Retinal pigment epithelial cell (primary cell): ENCODE measurements at regions not wholly inside any gene's neighbourhood (a gene's known extent, or its start where the extent isn't known, plus 50 kb on each side); places are given as distances from the start of the nearest gene placed in this dataset.

Experiments used
- DNase-seq: peaks from one replicate; pipeline ENCODE4 v3.0.0-alpha.2; 2010; ENCODE audit warnings: low read depth
- H3K4me3 ChIP-seq: 2 replicates; pipeline ENCODE4 v1.5.1; 2011; ENCODE audit warnings: mild to moderate bottlenecking, low read length, control low read depth, moderate library complexity
- TF ChIP-seq, protein P1 (sequence below): conservative IDR thresholded peaks from 2 replicates; pipeline ENCODE4 v1.5.1; 2011; ENCODE audit warnings: low read depth, low read length, control low read depth, inconsistent platforms

DNA sequence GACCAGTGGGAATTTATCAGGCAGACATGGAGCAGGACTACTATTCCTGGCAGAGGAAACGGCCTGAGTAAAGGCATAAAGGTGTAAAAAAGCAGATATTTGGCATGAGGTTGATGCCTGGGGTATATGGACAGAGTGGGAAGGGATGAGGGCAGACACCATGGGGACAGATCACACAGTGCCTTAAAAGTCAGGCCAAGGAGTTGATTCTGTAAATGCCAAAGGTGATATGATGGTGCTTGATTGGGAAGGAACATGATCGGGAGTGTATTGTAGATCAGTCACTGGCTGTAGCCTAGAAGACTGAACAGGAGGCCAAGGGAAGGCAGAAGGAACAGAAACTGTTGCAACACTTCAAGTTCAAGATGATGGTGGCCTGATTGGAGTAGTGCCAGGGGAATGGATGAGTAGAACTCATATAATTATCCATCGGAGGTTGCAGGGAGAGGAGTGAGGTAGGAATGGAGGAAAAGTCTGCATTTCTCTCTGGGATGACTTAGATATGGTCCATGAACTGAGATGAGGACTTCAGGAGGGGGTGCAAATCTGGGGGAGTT lies 594.3 kb upstream of the KLF4 start:
- TF ChIP-seq, protein P1, sequence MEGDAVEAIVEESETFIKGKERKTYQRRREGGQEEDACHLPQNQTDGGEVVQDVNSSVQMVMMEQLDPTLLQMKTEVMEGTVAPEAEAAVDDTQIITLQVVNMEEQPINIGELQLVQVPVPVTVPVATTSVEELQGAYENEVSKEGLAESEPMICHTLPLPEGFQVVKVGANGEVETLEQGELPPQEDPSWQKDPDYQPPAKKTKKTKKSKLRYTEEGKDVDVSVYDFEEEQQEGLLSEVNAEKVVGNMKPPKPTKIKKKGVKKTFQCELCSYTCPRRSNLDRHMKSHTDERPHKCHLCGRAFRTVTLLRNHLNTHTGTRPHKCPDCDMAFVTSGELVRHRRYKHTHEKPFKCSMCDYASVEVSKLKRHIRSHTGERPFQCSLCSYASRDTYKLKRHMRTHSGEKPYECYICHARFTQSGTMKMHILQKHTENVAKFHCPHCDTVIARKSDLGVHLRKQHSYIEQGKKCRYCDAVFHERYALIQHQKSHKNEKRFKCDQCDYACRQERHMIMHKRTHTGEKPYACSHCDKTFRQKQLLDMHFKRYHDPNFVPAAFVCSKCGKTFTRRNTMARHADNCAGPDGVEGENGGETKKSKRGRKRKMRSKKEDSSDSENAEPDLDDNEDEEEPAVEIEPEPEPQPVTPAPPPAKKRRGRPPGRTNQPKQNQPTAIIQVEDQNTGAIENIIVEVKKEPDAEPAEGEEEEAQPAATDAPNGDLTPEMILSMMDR = no peak
- no peak for DNase-seq

DNA sequence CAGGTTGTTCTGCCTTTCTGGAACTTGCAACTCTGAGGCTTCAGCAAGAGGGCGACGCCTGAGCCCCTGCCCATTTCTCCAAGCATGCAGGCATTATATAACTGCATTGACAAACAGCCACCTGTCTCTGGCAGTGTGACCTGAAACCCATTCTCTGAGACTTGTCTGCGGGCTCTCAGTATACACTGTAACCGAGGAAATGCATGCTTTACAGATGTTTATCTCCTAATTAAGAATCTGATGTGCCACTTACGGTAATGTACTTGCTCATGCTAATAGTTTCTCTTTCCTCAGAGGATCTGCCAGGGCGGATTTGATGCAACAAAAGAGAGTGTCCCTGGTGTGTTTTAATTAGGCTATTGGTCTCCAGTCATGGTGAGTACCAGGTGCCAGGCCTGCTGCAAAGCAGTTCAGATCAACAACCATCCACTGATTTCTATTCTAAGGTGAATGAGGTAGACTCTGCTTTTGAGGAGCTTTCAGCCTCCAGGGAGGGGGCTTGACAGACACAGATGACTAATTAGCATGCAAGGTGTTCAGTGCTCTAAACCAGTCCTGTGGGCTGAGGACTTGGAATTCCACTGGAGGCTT lies 593.7 kb upstream of the KLF4 start:
- TF ChIP-seq, protein P1 = no peak
- no peak overlapping the region for H3K4me3 ChIP-seq
- no peak for DNase-seq

More for the DNA sequence above, 594.3 kb upstream of the KLF4 start:
- no peak overlapping the region for H3K4me3 ChIP-seq

DNA sequence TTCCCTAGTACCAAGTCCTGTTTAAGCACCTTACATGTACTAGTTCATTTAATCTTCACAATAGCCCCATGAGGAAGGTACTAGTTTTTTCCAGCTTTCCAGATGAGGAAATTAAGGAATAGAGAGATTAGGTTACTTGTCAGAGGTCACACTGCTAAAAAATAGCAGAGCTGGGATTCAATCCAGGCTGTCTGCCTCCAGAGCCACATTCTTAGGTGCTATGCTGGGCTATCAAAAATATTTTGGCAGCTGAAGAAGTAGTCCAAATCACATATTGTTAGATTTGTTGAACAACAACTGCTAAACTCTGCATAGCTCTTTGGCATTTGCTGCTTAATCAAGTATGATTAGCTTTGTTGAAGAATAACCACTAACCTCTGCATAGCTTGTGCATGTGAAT lies 591.5 kb upstream of the KLF4 start:
- TF ChIP-seq, protein P1 = no peak
- no peak for DNase-seq
- H3K4me3 ChIP-seq = no peak overlapping the region

DNA sequence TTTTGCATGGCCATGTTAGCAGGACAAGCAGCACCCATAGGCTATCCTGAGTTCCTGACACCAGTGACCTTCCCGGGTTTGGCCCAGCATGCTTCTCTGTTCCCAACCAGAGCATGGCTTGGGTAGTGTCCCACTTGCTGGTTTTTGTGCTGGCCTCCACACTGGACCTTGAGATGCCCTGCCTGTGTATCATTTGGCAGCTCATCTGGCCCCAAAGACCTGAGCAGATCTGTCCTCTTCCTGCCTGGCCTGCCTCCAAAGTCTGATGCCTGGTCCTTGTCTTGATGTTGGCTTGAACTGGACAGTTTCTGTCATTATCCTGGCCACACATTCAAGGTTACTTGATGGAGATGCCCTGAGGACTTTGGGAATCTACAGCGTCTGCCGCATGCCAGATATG lies 590.7 kb upstream of the KLF4 start:
- TF ChIP-seq, protein P1 = no peak
- DNase-seq = no peak
- no peak overlapping the region for H3K4me3 ChIP-seq

DNA sequence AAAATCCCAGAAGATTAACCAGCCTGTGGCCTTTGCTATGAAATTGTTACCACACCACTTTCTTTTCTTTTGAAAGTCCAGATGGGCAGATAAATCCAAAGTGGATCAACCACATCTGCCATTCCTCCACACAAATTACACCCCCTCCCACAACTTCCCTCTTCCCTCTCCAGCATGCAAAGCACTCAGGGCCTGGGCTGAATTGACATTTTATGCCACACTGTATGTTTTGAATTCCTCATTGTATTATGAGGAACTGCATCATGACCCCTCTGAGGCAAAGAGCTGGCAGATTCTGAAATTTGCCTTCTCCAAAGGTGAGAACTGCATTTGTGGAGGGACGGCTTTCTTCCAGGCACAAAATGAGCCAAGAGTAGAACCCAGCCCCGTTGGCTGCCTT lies 589.2 kb upstream of the KLF4 start:
- TF ChIP-seq, protein P1 = no peak
- H3K4me3 ChIP-seq = no peak overlapping the region
- no peak for DNase-seq

DNA sequence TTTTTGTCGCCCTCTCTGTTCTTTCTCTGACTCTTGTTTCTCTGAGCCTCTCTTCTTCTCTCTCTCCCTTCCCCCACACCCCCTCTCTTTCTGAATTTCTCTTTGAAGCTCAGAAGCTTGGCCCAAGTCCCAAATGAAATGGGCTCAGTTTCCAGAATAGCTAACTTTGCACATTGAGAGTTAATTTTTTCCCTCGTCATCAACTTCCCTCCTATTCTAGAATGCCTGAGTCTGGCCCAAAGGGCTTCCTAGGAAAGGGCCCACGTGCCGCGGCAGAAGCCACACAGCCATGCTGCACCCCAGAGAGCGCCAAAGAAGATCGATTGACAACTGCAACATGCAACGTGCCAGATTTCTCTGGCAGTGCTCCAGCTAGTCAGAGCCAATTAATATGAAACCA lies 588.8 kb upstream of the KLF4 start:
- H3K4me3 ChIP-seq = no peak overlapping the region
- TF ChIP-seq, protein P1 = no peak
- DNase-seq = no peak

DNA sequence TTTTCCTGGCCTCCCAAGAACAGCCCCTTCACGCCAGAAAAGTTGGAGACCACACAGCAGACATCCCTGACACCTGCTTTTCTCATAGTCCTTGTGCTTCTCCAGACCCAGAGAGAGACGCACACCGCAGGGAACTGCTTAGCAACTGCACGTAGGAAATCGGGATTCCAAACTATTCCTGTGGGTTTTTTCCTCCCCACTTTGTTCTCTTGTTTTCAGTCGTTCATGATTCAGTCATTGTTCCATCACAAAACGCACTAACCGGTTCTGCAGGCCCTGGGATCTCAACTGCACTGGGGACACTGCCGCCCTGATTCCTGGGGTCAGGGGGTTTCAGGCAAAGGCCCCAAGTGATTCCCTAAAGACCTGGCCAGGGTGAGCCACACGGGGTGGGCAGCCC lies 588.0 kb upstream of the KLF4 start:
- no peak overlapping the region for H3K4me3 ChIP-seq
- TF ChIP-seq, protein P1 = no peak
- no peak for DNase-seq
